ENCODE measurements at regions not wholly inside any gene's neighbourhood (a gene's known extent, or its start where the extent isn't known, plus 50 kb on each side); places are given as distances from the start of the nearest gene placed in this dataset.

DNA sequence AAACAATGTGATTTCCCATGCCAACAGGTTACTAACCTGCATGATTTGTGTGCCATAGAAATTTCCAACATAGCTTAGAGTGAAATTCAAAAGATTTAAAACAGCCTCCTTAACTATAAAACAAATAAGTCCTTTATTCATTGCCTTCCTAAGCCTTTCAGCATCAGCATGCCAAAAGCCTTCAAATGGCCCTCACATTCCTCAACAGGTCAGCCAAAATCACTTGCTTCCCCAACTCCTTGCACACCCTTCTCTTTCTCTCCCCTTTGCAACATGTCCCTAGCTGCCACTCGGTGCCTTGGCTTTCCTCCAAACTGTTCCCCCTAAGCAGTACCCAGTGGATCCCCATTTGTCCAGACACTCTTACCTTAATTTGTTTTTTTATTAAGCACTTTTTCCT lies 74.9 kb upstream of the PCDH19 start:
- no peaks in the 10 kb centered on the region for H3K36me3 ChIP-seq (replicated peaks; ENCODE audit: low read depth, low read length)
- H3K4me1 ChIP-seq (ENCODE audit: low read length): no peaks in the 10 kb centered on the region
- no peaks in the 10 kb centered on the region for H3K9me3 ChIP-seq (ENCODE audit: insufficient read depth, low read length)
- no peak overlapping the region for H3K27ac ChIP-seq (ENCODE audit: low read length)
- no peak overlapping the region for H3K4me2 ChIP-seq (ENCODE audit: low read length)
- no peak overlapping the region for H2AFZ ChIP-seq (ENCODE audit: low read depth, low read length)
- no peak overlapping the region for H3K9ac ChIP-seq (ENCODE audit: low read length)
- no peaks in the 10 kb centered on the region for H3K79me2 ChIP-seq (ENCODE audit: low read length)
- H3K4me3 ChIP-seq (ENCODE audit: low read length): no peak overlapping the region
- no peaks in the 10 kb centered on the region for H3K27me3 ChIP-seq (ENCODE audit: low read depth, low read length)
- TF ChIP-seq, protein P1, sequence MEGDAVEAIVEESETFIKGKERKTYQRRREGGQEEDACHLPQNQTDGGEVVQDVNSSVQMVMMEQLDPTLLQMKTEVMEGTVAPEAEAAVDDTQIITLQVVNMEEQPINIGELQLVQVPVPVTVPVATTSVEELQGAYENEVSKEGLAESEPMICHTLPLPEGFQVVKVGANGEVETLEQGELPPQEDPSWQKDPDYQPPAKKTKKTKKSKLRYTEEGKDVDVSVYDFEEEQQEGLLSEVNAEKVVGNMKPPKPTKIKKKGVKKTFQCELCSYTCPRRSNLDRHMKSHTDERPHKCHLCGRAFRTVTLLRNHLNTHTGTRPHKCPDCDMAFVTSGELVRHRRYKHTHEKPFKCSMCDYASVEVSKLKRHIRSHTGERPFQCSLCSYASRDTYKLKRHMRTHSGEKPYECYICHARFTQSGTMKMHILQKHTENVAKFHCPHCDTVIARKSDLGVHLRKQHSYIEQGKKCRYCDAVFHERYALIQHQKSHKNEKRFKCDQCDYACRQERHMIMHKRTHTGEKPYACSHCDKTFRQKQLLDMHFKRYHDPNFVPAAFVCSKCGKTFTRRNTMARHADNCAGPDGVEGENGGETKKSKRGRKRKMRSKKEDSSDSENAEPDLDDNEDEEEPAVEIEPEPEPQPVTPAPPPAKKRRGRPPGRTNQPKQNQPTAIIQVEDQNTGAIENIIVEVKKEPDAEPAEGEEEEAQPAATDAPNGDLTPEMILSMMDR (IDR thresholded peaks at IDR 0.05; ENCODE audit: low read depth, low read length): no peak
- TF ChIP-seq EZH2phosphoT487 (IDR thresholded peaks at IDR 0.05; ENCODE audit: low read depth): no peak
- H4K20me1 ChIP-seq (ENCODE audit: insufficient read depth, low read length): no peaks in the 10 kb centered on the region

DNA sequence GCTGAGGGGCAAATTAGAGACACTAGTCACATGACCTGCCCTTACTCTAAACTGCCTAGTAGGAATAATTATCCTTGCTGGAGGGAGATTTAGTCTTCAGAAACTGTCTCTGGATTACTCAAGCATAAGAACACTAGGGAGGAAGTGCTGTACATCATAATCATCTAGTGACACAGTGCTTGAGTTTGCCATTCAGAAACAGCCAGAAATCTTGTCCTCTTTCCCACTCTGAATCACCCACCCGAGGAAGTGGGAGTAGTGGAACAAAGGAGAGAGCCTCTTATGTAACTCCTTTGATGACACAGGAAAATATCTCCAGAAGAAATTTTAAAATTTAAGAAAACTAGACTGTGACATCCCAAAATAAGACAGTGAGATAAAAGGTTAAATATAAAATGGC lies 69.3 kb upstream of the PCDH19 start:
- H3K4me3 ChIP-seq (ENCODE audit: low read length): no peak overlapping the region
- H3K79me2 ChIP-seq (ENCODE audit: low read length): no peaks in the 10 kb centered on the region
- H4K20me1 ChIP-seq (ENCODE audit: insufficient read depth, low read length): no peaks in the 10 kb centered on the region
- H3K27ac ChIP-seq (ENCODE audit: low read length): no peak overlapping the region
- H3K9me3 ChIP-seq (ENCODE audit: insufficient read depth, low read length): no peaks in the 10 kb centered on the region
- H3K4me2 ChIP-seq (ENCODE audit: low read length): no peak overlapping the region
- no peaks in the 10 kb centered on the region for H3K36me3 ChIP-seq (replicated peaks; ENCODE audit: low read depth, low read length)
- no peaks in the 10 kb centered on the region for H3K27me3 ChIP-seq (ENCODE audit: low read depth, low read length)
- TF ChIP-seq, protein P1 (IDR thresholded peaks at IDR 0.05; ENCODE audit: low read depth, low read length): no peak
- no peak overlapping the region for H2AFZ ChIP-seq (ENCODE audit: low read depth, low read length)
- H3K4me1 ChIP-seq (ENCODE audit: low read length): no peaks in the 10 kb centered on the region
- no peak overlapping the region for H3K9ac ChIP-seq (ENCODE audit: low read length)

DNA sequence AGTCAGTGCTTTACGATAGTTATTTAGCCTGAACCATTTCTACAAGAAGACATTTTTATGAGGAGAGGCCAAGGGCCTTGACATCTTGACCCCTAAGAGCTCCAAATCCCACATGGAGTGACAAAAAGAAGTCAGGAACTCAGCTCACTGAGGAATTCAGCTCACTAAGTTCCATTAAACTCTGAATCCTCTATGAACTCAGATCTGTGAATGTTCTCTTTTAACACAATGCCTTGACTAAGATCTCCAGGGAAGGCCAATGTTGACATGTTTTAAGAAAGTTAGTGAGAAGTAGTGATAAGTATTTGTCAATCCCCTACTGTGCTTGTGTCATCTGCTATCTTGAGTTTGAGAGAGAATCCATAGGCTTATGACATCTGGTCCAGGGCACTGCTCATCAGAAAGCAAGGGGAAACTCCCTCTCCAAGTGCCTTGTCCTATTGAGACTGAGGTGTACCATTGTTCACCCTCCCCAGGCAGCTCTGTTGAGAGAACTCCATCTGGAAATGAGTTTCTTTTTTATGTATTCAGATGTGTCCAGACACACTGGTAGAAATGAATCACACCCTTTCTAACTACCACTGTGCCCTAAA lies 68.7 kb upstream of the PCDH19 start:
- TF ChIP-seq EZH2phosphoT487 (IDR thresholded peaks at IDR 0.05; ENCODE audit: low read depth): no peak
- TF ChIP-seq, protein P1 (IDR thresholded peaks at IDR 0.05; ENCODE audit: low read depth, low read length): no peak
- Histone ChIP-seq H3K27ac (ENCODE audit: low read length) (no peak overlapping the region), H3K79me2 (ENCODE audit: low read length) (no peaks in the 10 kb centered on the region), H4K20me1 (ENCODE audit: insufficient read depth, low read length) (no peaks in the 10 kb centered on the region), H3K4me3 (ENCODE audit: low read length) (no peak overlapping the region), H3K4me1 (ENCODE audit: low read length) (no peaks in the 10 kb centered on the region), H3K36me3 (replicated peaks; ENCODE audit: low read depth, low read length) (no peaks in the 10 kb centered on the region), H3K4me2 (ENCODE audit: low read length) (no peak overlapping the region), H3K27me3 (ENCODE audit: low read depth, low read length) (no peaks in the 10 kb centered on the region), H2AFZ (ENCODE audit: low read depth, low read length) (no peak overlapping the region), H3K9ac (ENCODE audit: low read length) (no peak overlapping the region), H3K9me3 (ENCODE audit: insufficient read depth, low read length) (no peaks in the 10 kb centered on the region)

DNA sequence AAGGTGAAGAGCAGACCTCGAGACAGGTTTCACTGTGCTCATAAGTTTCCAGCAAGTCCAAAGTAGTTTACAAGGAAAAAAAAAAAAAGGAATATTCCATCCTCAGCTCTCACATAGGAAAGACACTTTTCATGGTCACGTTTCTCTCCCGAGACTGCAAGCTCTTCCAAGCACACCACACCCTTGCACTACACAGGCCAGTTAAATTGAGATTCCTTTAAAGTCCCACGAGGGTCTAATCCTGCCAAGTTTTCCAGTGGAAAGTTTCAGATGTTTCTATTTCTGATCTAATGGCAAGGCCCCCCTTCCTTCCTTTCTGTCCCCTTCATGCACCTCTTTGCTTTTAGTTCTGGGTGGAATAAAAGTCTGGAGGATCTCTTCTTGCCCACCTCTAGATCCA lies 67.9 kb upstream of the PCDH19 start:
- H3K9me3 ChIP-seq (ENCODE audit: insufficient read depth, low read length): no peaks in the 10 kb centered on the region
- H3K9ac ChIP-seq (ENCODE audit: low read length): no peak overlapping the region
- H3K4me3 ChIP-seq (ENCODE audit: low read length): no peak overlapping the region
- H3K27ac ChIP-seq (ENCODE audit: low read length): no peak overlapping the region
- no peak overlapping the region for H2AFZ ChIP-seq (ENCODE audit: low read depth, low read length)
- H3K36me3 ChIP-seq (replicated peaks; ENCODE audit: low read depth, low read length): no peaks in the 10 kb centered on the region
- H3K4me2 ChIP-seq (ENCODE audit: low read length): no peak overlapping the region
- no peak for TF ChIP-seq EZH2phosphoT487 (IDR thresholded peaks at IDR 0.05; ENCODE audit: low read depth)
- TF ChIP-seq, protein P1 (IDR thresholded peaks at IDR 0.05; ENCODE audit: low read depth, low read length): no peak
- H4K20me1 ChIP-seq (ENCODE audit: insufficient read depth, low read length): no peaks in the 10 kb centered on the region
- H3K27me3 ChIP-seq (ENCODE audit: low read depth, low read length): no peaks in the 10 kb centered on the region
- no peaks in the 10 kb centered on the region for H3K4me1 ChIP-seq (ENCODE audit: low read length)
- H3K79me2 ChIP-seq (ENCODE audit: low read length): no peaks in the 10 kb centered on the region

All from OCI-LY3 (cell line).